Suprapubic skin (tissue), 3 donors: ENCODE measurements at regions not wholly inside any gene's neighbourhood (a gene's known extent, or its start where the extent isn't known, plus 50 kb on each side); places are given as distances from the start of the nearest gene placed in this dataset.
A peak's percentile ranks its signal among the peaks of the same experiment; 100 is the strongest.

ENCODE experiments used
- POLR2A ChIP-seq, 2 donors: fragments of 450-650 bp; IDR thresholded peaks; one replicate each; pipeline ENCODE4 v1.6.1; 2017; ENCODE audit warnings: antibody characterized with exemption in 2 of 2, mild to moderate bottlenecking in 2 of 2, moderate library complexity in 2 of 2
- TF ChIP-seq, protein P1 (sequence below), 2 donors: fragments of 200-600 bp in 1 of 2; fragments of 450-650 bp in 1 of 2; sonication (generic) in 1 of 2; IDR thresholded peaks; one replicate each; pipeline ENCODE4 v1.5.1; 2016 to 2019; ENCODE audit warnings: antibody characterized with exemption in 2 of 2, mild to moderate bottlenecking in 1 of 2, moderate library complexity in 1 of 2

DNA sequence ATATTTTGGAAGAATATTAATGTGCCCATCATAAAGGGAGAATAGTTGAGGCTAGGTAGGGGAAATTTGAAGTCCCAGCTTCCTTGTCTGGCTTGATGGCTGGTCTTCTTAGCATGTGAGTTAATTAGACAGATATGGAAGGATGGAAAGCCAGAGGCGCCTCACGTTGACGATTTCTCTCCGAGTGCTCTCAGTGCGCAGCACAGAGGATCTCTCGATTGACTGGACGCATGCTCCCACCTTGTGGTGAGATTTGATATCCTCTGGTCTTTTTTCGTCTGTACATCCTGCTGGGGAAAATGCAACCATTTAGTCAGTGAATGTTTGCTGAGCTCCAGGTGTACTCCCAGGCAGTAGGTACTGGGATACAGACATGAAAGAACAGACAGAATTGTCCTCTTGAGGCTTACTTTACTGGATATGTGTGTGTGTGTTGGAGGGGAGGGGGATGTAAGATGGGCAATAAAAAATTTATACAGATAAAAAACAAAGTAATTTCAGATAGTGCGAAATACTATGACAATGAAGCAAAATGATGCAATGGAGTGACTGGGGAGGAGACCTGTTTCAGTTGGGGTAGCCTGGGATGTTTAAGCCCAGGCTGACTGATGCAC lies 66.9 kb upstream of the ZNG1B start:
- no peak for TF ChIP-seq POLR2A (IDR thresholded peaks at IDR 0.05)
- TF ChIP-seq, protein P1, sequence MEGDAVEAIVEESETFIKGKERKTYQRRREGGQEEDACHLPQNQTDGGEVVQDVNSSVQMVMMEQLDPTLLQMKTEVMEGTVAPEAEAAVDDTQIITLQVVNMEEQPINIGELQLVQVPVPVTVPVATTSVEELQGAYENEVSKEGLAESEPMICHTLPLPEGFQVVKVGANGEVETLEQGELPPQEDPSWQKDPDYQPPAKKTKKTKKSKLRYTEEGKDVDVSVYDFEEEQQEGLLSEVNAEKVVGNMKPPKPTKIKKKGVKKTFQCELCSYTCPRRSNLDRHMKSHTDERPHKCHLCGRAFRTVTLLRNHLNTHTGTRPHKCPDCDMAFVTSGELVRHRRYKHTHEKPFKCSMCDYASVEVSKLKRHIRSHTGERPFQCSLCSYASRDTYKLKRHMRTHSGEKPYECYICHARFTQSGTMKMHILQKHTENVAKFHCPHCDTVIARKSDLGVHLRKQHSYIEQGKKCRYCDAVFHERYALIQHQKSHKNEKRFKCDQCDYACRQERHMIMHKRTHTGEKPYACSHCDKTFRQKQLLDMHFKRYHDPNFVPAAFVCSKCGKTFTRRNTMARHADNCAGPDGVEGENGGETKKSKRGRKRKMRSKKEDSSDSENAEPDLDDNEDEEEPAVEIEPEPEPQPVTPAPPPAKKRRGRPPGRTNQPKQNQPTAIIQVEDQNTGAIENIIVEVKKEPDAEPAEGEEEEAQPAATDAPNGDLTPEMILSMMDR (IDR thresholded peaks at IDR 0.05) = peak; percentile 48 to 87
